ENCODE measurements at regions not wholly inside any gene's neighbourhood (a gene's known extent, or its start where the extent isn't known, plus 50 kb on each side); places are given as distances from the start of the nearest gene placed in this dataset.

GRCh38 chr2:236430584-236430983 lies 139.0 kb upstream of the ACKR3 start:
- 92% methylated on average over 2 of the region's 2 CpGs for WGBS (ENCODE audit: low lambda C conversion rate, missing lambda C conversion rate)
- H3K27ac ChIP-seq, result no peak overlapping the region
- H3K9me2 ChIP-seq (replicated peaks; ENCODE audit: insufficient read depth), result no peaks in the 10 kb centered on the region
- DNase-seq (ENCODE audit: low spot score), result no peak
- no peak overlapping the region for H3K4me3 ChIP-seq
- no peaks in the 10 kb centered on the region for H4K20me1 ChIP-seq (ENCODE audit: insufficient read depth, poor library complexity, severe bottlenecking)
- no peaks in the 10 kb centered on the region for H3K27me3 ChIP-seq
- no peak overlapping the region for H2AFZ ChIP-seq
- H3K4me1 ChIP-seq (ENCODE audit: insufficient read depth), result no peaks in the 10 kb centered on the region
- no peaks in the 10 kb centered on the region for H3K79me2 ChIP-seq
- no peaks in the 10 kb centered on the region for H3K9me3 ChIP-seq (ENCODE audit: low read depth)
- no peak for TF ChIP-seq EZH2 (IDR thresholded peaks at IDR 0.05; ENCODE audit: borderline replicate concordance)
- no peak overlapping the region for H3K4me2 ChIP-seq
- H3K36me3 ChIP-seq (replicated peaks; ENCODE audit: insufficient read depth, low read depth), result no peaks in the 10 kb centered on the region

- H3K27me3 ChIP-seq, result no peaks in the 10 kb centered on the region
- H3K9me2 ChIP-seq (replicated peaks; ENCODE audit: insufficient read depth), result no peaks in the 10 kb centered on the region
- TF ChIP-seq CTCF (IDR thresholded peaks at IDR 0.05; ENCODE audit: poor library complexity) (no peak), EZH2 (IDR thresholded peaks at IDR 0.05; ENCODE audit: borderline replicate concordance) (no peak), EZH2phosphoT487 (IDR thresholded peaks at IDR 0.05; ENCODE audit: low read depth, severe bottlenecking, unreplicated experiment) (no peak)
- H2AFZ ChIP-seq, result no peak overlapping the region
- H3K79me2 ChIP-seq, result no peaks in the 10 kb centered on the region
- no peak overlapping the region for H3K27ac ChIP-seq
- no peak overlapping the region for H3K4me2 ChIP-seq
- whole genome bisulfite sequencing (ENCODE audit: low lambda C conversion rate, missing lambda C conversion rate), result 85% methylated on average over 3 of the region's 3 CpGs
- H3K4me1 ChIP-seq (ENCODE audit: insufficient read depth), result no peaks in the 10 kb centered on the region
- H3K36me3 ChIP-seq (replicated peaks; ENCODE audit: insufficient read depth, low read depth), result no peaks in the 10 kb centered on the region
- no peak for DNase-seq (ENCODE audit: low spot score)
- no peaks in the 10 kb centered on the region for H3K9me3 ChIP-seq (ENCODE audit: low read depth)
- no peaks in the 10 kb centered on the region for H4K20me1 ChIP-seq (ENCODE audit: insufficient read depth, poor library complexity, severe bottlenecking)
- no peak overlapping the region for H3K4me3 ChIP-seq
These were observed 135.0 kb upstream of the ACKR3 start for GRCh38 chr2:236434593-236434992.

- Histone ChIP-seq H3K27ac (no peak overlapping the region), H4K20me1 (ENCODE audit: insufficient read depth, poor library complexity, severe bottlenecking) (no peaks in the 10 kb centered on the region), H2AFZ (no peak overlapping the region), H3K4me3 (no peak overlapping the region), H3K36me3 (replicated peaks; ENCODE audit: insufficient read depth, low read depth) (no peaks in the 10 kb centered on the region), H3K27me3 (no peaks in the 10 kb centered on the region), H3K4me2 (no peak overlapping the region), H3K4me1 (ENCODE audit: insufficient read depth) (no peaks in the 10 kb centered on the region), H3K79me2 (no peaks in the 10 kb centered on the region), H3K9me3 (ENCODE audit: low read depth) (no peaks in the 10 kb centered on the region), H3K9me2 (replicated peaks; ENCODE audit: insufficient read depth) (no peaks in the 10 kb centered on the region)
- no peak for DNase-seq (ENCODE audit: low spot score)
- 89% methylated on average over 6 of the region's 6 CpGs for WGBS (ENCODE audit: low lambda C conversion rate, missing lambda C conversion rate)
- TF ChIP-seq EZH2phosphoT487 (IDR thresholded peaks at IDR 0.05; ENCODE audit: low read depth, severe bottlenecking, unreplicated experiment), result no peak
- TF ChIP-seq CTCF (IDR thresholded peaks at IDR 0.05; ENCODE audit: poor library complexity), result no peak
- no peak for TF ChIP-seq EZH2 (IDR thresholded peaks at IDR 0.05; ENCODE audit: borderline replicate concordance)
These were observed 129.3 kb upstream of the ACKR3 start for GRCh38 chr2:236440110-236440881.

- no peak overlapping the region for H3K27ac ChIP-seq
- no peaks in the 10 kb centered on the region for H3K9me3 ChIP-seq (ENCODE audit: low read depth)
- no peaks in the 10 kb centered on the region for H3K79me2 ChIP-seq
- TF ChIP-seq EZH2phosphoT487 (IDR thresholded peaks at IDR 0.05; ENCODE audit: low read depth, severe bottlenecking, unreplicated experiment) (no peak), CTCF (IDR thresholded peaks at IDR 0.05; ENCODE audit: poor library complexity) (no peak), EZH2 (IDR thresholded peaks at IDR 0.05; ENCODE audit: borderline replicate concordance) (no peak)
- H3K4me3 ChIP-seq, result no peak overlapping the region
- no peak overlapping the region for H3K4me2 ChIP-seq
- no peaks in the 10 kb centered on the region for H3K4me1 ChIP-seq (ENCODE audit: insufficient read depth)
- WGBS (ENCODE audit: low lambda C conversion rate, missing lambda C conversion rate), result 99% methylated on average over 3 of the region's 3 CpGs
- H3K9me2 ChIP-seq (replicated peaks; ENCODE audit: insufficient read depth), result no peaks in the 10 kb centered on the region
- no peaks in the 10 kb centered on the region for H3K36me3 ChIP-seq (replicated peaks; ENCODE audit: insufficient read depth, low read depth)
- no peaks in the 10 kb centered on the region for H3K27me3 ChIP-seq
- H4K20me1 ChIP-seq (ENCODE audit: insufficient read depth, poor library complexity, severe bottlenecking), result no peaks in the 10 kb centered on the region
- no peak for DNase-seq (ENCODE audit: low spot score)
- no peak overlapping the region for H2AFZ ChIP-seq
These were observed 125.4 kb upstream of the ACKR3 start for GRCh38 chr2:236444187-236444586.

Measured in hepatocyte (in vitro differentiated cells).